A549 (cell line): ENCODE measurements at regions not wholly inside any gene's neighbourhood (a gene's known extent, or its start where the extent isn't known, plus 50 kb on each side); places are given as distances from the start of the nearest gene placed in this dataset.

Experiments used
- ATAC-seq, 2 experiments: fragments of 200-7000 bp in 1 of 2; fragments of >200 bp in 1 of 2; cut with Nextera tagmentation in 1 of 2; cut with Tn5 transposase in 1 of 2; 3 replicates each; pipeline versions ENCODE4 v1.8.0 to v1.9.1; 2018 to 2020; ENCODE audit warnings: mild to moderate bottlenecking in 1 of 2, moderate library complexity in 1 of 2
- CTCF ChIA-PET: fragments of 300-600 bp; sonication (Branson Sonifier 250); formaldehyde crosslinking; extraction: SDS; loops from one replicate; lab custom pipeline; 2021; ENCODE audit warnings: antibody characterized with exemption, inconsistent platforms; lab: Yijun Ruan, JAX
- POLR2A ChIA-PET: fragments of 350-600 bp; formaldehyde crosslinking; extraction: SDS; loops from one replicate; lab custom pipeline; 2021; ENCODE audit warnings: antibody characterized with exemption, inconsistent platforms; lab: Yijun Ruan, JAX
- DNase-seq, 2 experiments: peaks; one replicate each; pipeline versions ENCODE4 v3.0.0 to v3.0.0-alpha.2; 2011 to 2016; ENCODE audit warnings: low read depth in 1 of 2, low spot score in 1 of 2
- FAIRE-seq: peaks from 2 replicates; lab custom pipeline; 2011; peaks lifted over from hg19 to GRCh38; lab: Jason Lieb, UNC
- H3K27ac ChIP-seq, 2 experiments: fragments of >200 bp; sonication (Bioruptor Twin); formaldehyde crosslinking; 3 replicates each; pipeline ENCODE4 v1.5.1; 2016 to 2017
- H3K4me1 ChIP-seq: fragments of >200 bp; sonication (Bioruptor Twin); formaldehyde crosslinking; 3 replicates; pipeline ENCODE4 v1.6.1; 2016
- H3K4me2 ChIP-seq: fragments of >200 bp; sonication (Bioruptor Twin); formaldehyde crosslinking; 3 replicates; pipeline ENCODE4 v1.6.1; 2016
- H3K4me3 ChIP-seq: fragments of >200 bp; sonication (Bioruptor Twin); formaldehyde crosslinking; 3 replicates; pipeline ENCODE4 v1.5.1; 2016
- H3K9me3 ChIP-seq: fragments of >200 bp; sonication (Bioruptor Twin); formaldehyde crosslinking; 3 replicates; pipeline ENCODE4 v1.6.1; 2016
- BCL3 ChIP-seq: fragments of >200 bp; sonication (Bioruptor Twin); formaldehyde crosslinking; IDR thresholded peaks from 3 replicates; pipeline ENCODE4 v1.6.1; 2016
- CHD4 ChIP-seq: fragments of 200-600 bp; sonication (generic); IDR thresholded peaks from 2 replicates; pipeline ENCODE4 v1.6.1; 2016; ENCODE audit warnings: antibody characterized with exemption, mild to moderate bottlenecking, borderline replicate concordance
- E2F6 ChIP-seq: IDR thresholded peaks from 2 replicates; pipeline ENCODE4 v1.6.1; 2012; ENCODE audit warnings: low read depth, borderline replicate concordance
- EHF ChIP-seq: fragments of 250-450 bp; sonication (Bioruptor Pico); IDR thresholded peaks from 2 replicates; pipeline ENCODE4 v1.5.0; 2020; ENCODE audit warnings: mild to moderate bottlenecking
- FOXS1 ChIP-seq: fragments of 250-450 bp; sonication (Bioruptor Pico); IDR thresholded peaks from 2 replicates; pipeline ENCODE4 v1.5.0; 2020; ENCODE audit warnings: mild to moderate bottlenecking, moderate library complexity
- HES2 ChIP-seq: fragments of >200 bp; sonication (Bioruptor Twin); formaldehyde crosslinking; IDR thresholded peaks from 2 replicates; pipeline ENCODE4 v1.6.1; 2016
- HEYL ChIP-seq: fragments of 250-450 bp; sonication (Bioruptor Pico); IDR thresholded peaks from 2 replicates; pipeline ENCODE4 v1.8.0; 2021; ENCODE audit warnings: mild to moderate bottlenecking, moderate library complexity
- JUNB ChIP-seq: fragments of >200 bp; sonication (Bioruptor Twin); formaldehyde crosslinking; IDR thresholded peaks from 2 replicates; pipeline ENCODE4 v1.6.1; 2016
- KDM1A ChIP-seq: fragments of 200-600 bp; sonication (generic); IDR thresholded peaks from 2 replicates; pipeline ENCODE4 v1.6.1; 2016; ENCODE audit warnings: low read depth, mild to moderate bottlenecking
- KDM5A ChIP-seq: fragments of 200-600 bp; sonication (generic); IDR thresholded peaks from 2 replicates; pipeline ENCODE4 v1.6.1; 2016; ENCODE audit warnings: antibody characterized with exemption, mild to moderate bottlenecking
- MYC ChIP-seq: IDR thresholded peaks from 2 replicates; pipeline ENCODE4 v1.6.1; 2012; ENCODE audit warnings: mild to moderate bottlenecking, inconsistent platforms, low read length, improper control_type of control experiment, borderline replicate concordance
- NPAS2 ChIP-seq: fragments of 250-450 bp; sonication (Bioruptor Pico); IDR thresholded peaks from 2 replicates; pipeline ENCODE4 v1.8.0; 2022; ENCODE audit warnings: mild to moderate bottlenecking, moderate library complexity, borderline replicate concordance
- NR3C1 ChIP-seq: fragments of >200 bp; sonication (Bioruptor Twin); formaldehyde crosslinking; IDR thresholded peaks from 3 replicates; pipeline ENCODE4 v1.6.1; 2017
- PBX3 ChIP-seq: IDR thresholded peaks from 2 replicates; pipeline ENCODE4 v1.6.1; 2012
- PHF8 ChIP-seq: fragments of 200-600 bp; sonication (generic); IDR thresholded peaks from 2 replicates; pipeline ENCODE4 v1.6.1; 2016; ENCODE audit warnings: low read depth, mild to moderate bottlenecking, antibody characterized with exemption, moderate library complexity, borderline replicate concordance
- POLR2AphosphoS2 ChIP-seq: conservative IDR thresholded peaks from 2 replicates; pipeline ENCODE4 v1.6.1; 2012; ENCODE audit warnings: low read length, improper control_type of control experiment, inconsistent platforms
- SMC3 ChIP-seq: fragments of >200 bp; sonication (Bioruptor Twin); formaldehyde crosslinking; IDR thresholded peaks from 3 replicates; pipeline ENCODE4 v1.6.1; 2018; ENCODE audit warnings: inconsistent platforms
- ZC3H11A ChIP-seq: fragments of 450-650 bp; IDR thresholded peaks from 2 replicates; pipeline ENCODE4 v1.6.1; 2014; ENCODE audit warnings: antibody characterized with exemption, mild to moderate bottlenecking
- WGBS: methylation state at CpG from one replicate; pipeline ENCODE4 v1.1.6; 2017; ENCODE audit errors: missing lambda C conversion rate; 5-methylcytosine and 5-hydroxymethylcytosine counted together

GRCh38 chr16:81155769-81156168, 59.6 kb upstream of the GCSH start:
- no peak overlapping the region for H3K27ac ChIP-seq
- H3K4me2 ChIP-seq, result no peak overlapping the region
- H3K4me1 ChIP-seq, result no peaks in the 10 kb centered on the region
- TF ChIP-seq MYC, result no peak
- TF ChIP-seq NPAS2 (CRISPR knock-in tag), result no peak
- FAIRE-seq, result no peak
- WGBS, result 91% methylated on average over 10 of the region's 10 CpGs
- no peaks in the 10 kb centered on the region for H3K9me3 ChIP-seq
- ChIA-PET CTCF (no interaction called here), POLR2A (no interaction called here)
- ATAC-seq, result 0 out of 6 replicates have a peak, but pooled peaks of 1 of the 2 experiments have one; percentile 37
- DNase-seq, result no peak
- H3K4me3 ChIP-seq, result no peak overlapping the region

- CTCF ChIA-PET, result interaction anchor here (0.6 kb wide), 1 partner anchor 110 kb away, joined by 4 read pairs; no protein-coding TSS in a partner anchor
- Histone ChIP-seq H3K4me2 (no peak overlapping the region), H3K27ac (no peak overlapping the region), H3K9me3 (no peaks in the 10 kb centered on the region), H3K4me1 (no peaks in the 10 kb centered on the region), H3K4me3 (no peak overlapping the region)
- FAIRE-seq (no peak), ATAC-seq (no peak), DNase-seq (no peak)
- WGBS, result 64% methylated on average over 13 of the region's 13 CpGs
- POLR2A ChIA-PET, result no interaction called here
- no peak for TF ChIP-seq E2F6
- TF ChIP-seq NPAS2 (CRISPR knock-in tag), result no peak
- no peak for TF ChIP-seq KDM1A
- TF ChIP-seq ZC3H11A, result no peak
- no peak for TF ChIP-seq EHF (CRISPR knock-in tag)
- no peak for TF ChIP-seq POLR2AphosphoS2
- no peak for TF ChIP-seq HEYL (CRISPR knock-in tag)
- TF ChIP-seq PBX3, result no peak
- no peak for TF ChIP-seq CHD4
Observed at GRCh38 chr16:81151648-81152310, 55.6 kb upstream of the GCSH start.

GRCh38 chr16:81149614-81150013, 53.4 kb upstream of the GCSH start:
- DNase-seq, result no peak
- Histone ChIP-seq H3K4me2 (no peak overlapping the region), H3K4me1 (no peaks in the 10 kb centered on the region), H3K4me3 (no peak overlapping the region), H3K27ac (no peak overlapping the region), H3K9me3 (no peaks in the 10 kb centered on the region)
- POLR2A ChIA-PET, result no interaction called here
- no peak for ATAC-seq
- CTCF ChIA-PET, result interaction anchor here (0.6 to 1.5 kb wide), 3 partner anchors 8 to 55 kb away, joined by 4 to 6 read pairs (median 5); no protein-coding TSS in a partner anchor
- TF ChIP-seq FOXS1 (CRISPR knock-in tag), result no peak
- TF ChIP-seq KDM1A, result no peak
- no peak for TF ChIP-seq JUNB
- TF ChIP-seq POLR2AphosphoS2, result no peak
- no peak for TF ChIP-seq NR3C1
- TF ChIP-seq HES2, result no peak
- no peak for TF ChIP-seq BCL3
- no peak for TF ChIP-seq KDM5A
- no peak for TF ChIP-seq SMC3
- no peak for TF ChIP-seq ZC3H11A
- TF ChIP-seq PHF8, result no peak
- FAIRE-seq, result no peak
- WGBS, result 86% methylated on average over 10 of the region's 10 CpGs
